ENCODE measurements at regions not wholly inside any gene's neighbourhood (a gene's known extent, or its start where the extent isn't known, plus 50 kb on each side); places are given as distances from the start of the nearest gene placed in this dataset.

DNA sequence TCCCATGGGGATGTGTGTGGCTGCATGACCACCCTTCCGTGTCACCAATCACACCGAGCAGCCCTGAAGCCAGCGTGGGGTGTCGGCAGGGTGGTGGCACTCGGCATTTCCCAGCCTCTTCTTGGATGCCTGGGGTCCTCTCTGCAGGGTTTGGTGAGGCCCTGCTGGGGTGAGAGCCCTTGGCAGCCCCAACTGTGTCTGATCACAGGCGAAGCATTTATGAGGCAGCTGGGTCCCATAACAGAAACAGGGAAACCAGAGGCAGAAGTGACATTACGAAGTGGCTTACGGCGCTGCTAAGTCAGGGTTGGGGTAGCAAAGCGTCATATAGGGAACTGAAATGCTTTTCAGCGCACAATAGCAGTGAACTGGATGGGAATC, 92.3 kb upstream of the SEPTIN5 start (continued):
- TF ChIP-seq TBP (optimal IDR thresholded peaks at IDR 0.05; ENCODE audit: low read depth, low read length): no peak
- no peak for TF ChIP-seq MEF2A (IDR thresholded peaks at IDR 0.05; ENCODE audit: control insufficient read depth, low read depth, low read length)
- no peak for TF ChIP-seq ZKSCAN1 (IDR thresholded peaks at IDR 0.05; ENCODE audit: low read depth, low read length)
- 0 out of 2 replicates have a peak, but pooled peaks have one; percentile 13 for TF ChIP-seq SPI1 (IDR thresholded peaks at IDR 0.05; ENCODE audit: borderline replicate concordance, low read depth, low read length)
- TF ChIP-seq GABPB1 (CRISPR knock-in tag; IDR thresholded peaks at IDR 0.05): no peak
- TF ChIP-seq SRF (CRISPR knock-in tag; IDR thresholded peaks at IDR 0.05): no peak; a peak in 1 of 4 replicates

DNA sequence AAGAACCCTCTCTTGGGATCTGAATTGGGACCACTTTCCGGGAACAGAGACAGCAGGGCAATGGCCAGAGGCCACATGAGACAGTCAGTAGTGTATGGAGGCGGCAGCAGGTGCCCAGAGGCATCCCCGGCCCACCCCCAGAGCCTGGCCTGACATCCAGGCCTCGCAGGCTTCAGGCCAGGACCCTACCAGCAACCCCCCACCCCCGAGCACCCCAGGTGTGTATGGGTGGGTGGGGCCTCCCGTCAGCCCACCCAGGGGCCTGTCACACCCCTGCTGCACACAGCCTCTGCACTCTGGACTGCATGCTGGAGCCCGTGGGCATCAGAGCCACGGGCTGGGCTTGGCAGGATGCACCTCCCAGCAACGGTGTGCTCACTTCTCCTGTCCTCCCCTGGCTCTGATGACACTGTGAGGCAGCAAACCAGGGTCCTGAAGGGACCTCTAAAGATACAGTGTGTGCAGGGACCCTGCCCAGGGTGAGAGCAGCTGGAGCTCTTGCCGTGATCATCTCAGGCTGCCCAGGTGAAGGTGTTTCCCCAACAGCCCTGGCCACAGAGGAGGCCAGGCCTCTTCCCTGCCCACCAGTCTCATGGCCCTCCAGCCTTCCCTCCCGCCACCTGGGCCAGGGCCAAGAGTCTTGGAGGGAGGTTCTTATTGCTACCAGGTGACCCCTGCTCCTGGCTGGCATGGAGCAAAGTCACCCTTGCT, 88.8 kb upstream of the SEPTIN5 start:
- intact Hi-C loops (cut with micrococcal nuclease) (loop anchor here (10.0 kb wide), 3 partner anchors 181 to 501 kb away; partner anchors contain the start of genes C22orf39 and DGCR2), in situ Hi-C loops (cut with MboI) (loop anchor here (5.0 kb wide), 1 partner anchor 448 kb away; the partner anchor contains the start of gene SLC25A1)
- H3K9ac ChIP-seq (ENCODE audit: insufficient read depth in 1 of 2, low read depth in 2 of 2, low read length in 2 of 2): peak overlapping the region in 1 of 2 experiments; percentile 27; a peak in 2 of 4 replicates

More for the DNA sequence above, 88.8 kb upstream of the SEPTIN5 start:
- Histone ChIP-seq H3K4me2 (ENCODE audit: insufficient read depth, low read length) (no peak overlapping the region), H2AFZ (ENCODE audit: low read depth, low read length) (no peak overlapping the region), H4K20me1 (replicated peaks; ENCODE audit: control insufficient read depth, insufficient read depth, low read length) (no peaks in the 10 kb centered on the region), H3K9me3 (replicated peaks; ENCODE audit: control insufficient read depth, insufficient read depth, low read depth, low read length) (peaks cover 2% of the 10 kb centered on the region; the same call in 1 of the 2 replicates), H3K4me1 (replicated peaks in 1 of 2; ENCODE audit: control insufficient read depth in 2 of 2, insufficient read depth in 2 of 2, low read length in 2 of 2) (peaks cover 7 to 19% of the 10 kb centered on the region in 2 experiments; a peak in 4 of 5 replicates), H3K4me3 (no peak overlapping the region), H3K27ac (ENCODE audit: extremely low read depth, low read depth, low read length) (no peak overlapping the region), H3K79me2 (ENCODE audit: control insufficient read depth, insufficient read depth, low read length) (no peaks in the 10 kb centered on the region), H3K27me3 (ENCODE audit: control insufficient read depth in 2 of 2, insufficient read depth in 2 of 2, low read length in 2 of 2) (peaks cover 43 to 63% of the 10 kb centered on the region in 2 experiments), H3K36me3 (ENCODE audit: control insufficient read depth, insufficient read depth, low read length) (no peaks in the 10 kb centered on the region), H3K9me1 (ENCODE audit: control insufficient read depth, insufficient read depth, low read length) (peaks cover 4% of the 10 kb centered on the region)
- no peak for ATAC-seq
- 12% methylated on average over 11 of the region's 11 CpGs for WGBS (ENCODE audit: insufficient coverage, low coverage, missing lambda C conversion rate)
- no TSS peak for BruUV-seq (replicated peaks)
- TF ChIP-seq, protein P1, sequence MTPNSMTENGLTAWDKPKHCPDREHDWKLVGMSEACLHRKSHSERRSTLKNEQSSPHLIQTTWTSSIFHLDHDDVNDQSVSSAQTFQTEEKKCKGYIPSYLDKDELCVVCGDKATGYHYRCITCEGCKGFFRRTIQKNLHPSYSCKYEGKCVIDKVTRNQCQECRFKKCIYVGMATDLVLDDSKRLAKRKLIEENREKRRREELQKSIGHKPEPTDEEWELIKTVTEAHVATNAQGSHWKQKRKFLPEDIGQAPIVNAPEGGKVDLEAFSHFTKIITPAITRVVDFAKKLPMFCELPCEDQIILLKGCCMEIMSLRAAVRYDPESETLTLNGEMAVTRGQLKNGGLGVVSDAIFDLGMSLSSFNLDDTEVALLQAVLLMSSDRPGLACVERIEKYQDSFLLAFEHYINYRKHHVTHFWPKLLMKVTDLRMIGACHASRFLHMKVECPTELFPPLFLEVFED (CRISPR knock-in tag; conservative IDR thresholded peaks at IDR 0.05): no peak
- 0 out of 2 replicates have a peak, but pooled peaks have one; percentile 7 for TF ChIP-seq ATF1 (CRISPR knock-in tag; IDR thresholded peaks at IDR 0.05)
- no peak for TF ChIP-seq ATF1 (tag; IDR thresholded peaks at IDR 0.05)
- TF ChIP-seq PRMT5 (CRISPR knock-in tag; IDR thresholded peaks at IDR 0.05): 0 out of 2 replicates have a peak, but pooled peaks have one; percentile 37
- 0 out of 2 replicates have a peak, but pooled peaks have one; percentile 9 for TF ChIP-seq ZNF184 (CRISPR knock-in tag; IDR thresholded peaks at IDR 0.05)
- 0 out of 2 replicates have a peak, but pooled peaks have one; percentile 72 for TF ChIP-seq RBM14 (IDR thresholded peaks at IDR 0.05; ENCODE audit: borderline replicate concordance, insufficient read depth, low read depth, low read length)
- POLR2A ChIA-PET: interaction anchor here (0.6 kb wide), 1 partner anchor 114 kb away, joined by 3 read pairs; no protein-coding TSS in a partner anchor
- CTCF ChIA-PET (ENCODE audit: low intra/inter-chr PET ratio): no interaction called here
- FAIRE-seq: no peak
- DNase-seq (ENCODE audit: extremely low read depth in 1 of 4, low spot score in 3 of 4): no peak
